Fibroblast of lung (primary cell): ENCODE measurements at regions not wholly inside any gene's neighbourhood (a gene's known extent, or its start where the extent isn't known, plus 50 kb on each side); places are given as distances from the start of the nearest gene placed in this dataset.

ENCODE experiments used
- EZH2 ChIP-seq: IDR thresholded peaks from 2 replicates; pipeline ENCODE4 v1.5.1; 2012; ENCODE audit warnings: low read length, control low read depth, mild to moderate bottlenecking; ENCODE audit errors: missing control alignments
- TF ChIP-seq, protein P1 (sequence below), 2 donors: IDR thresholded peaks in 1 of 2; conservative IDR thresholded peaks in 1 of 2; 1 replicate in 1 of 2; 2 replicates in 1 of 2; pipeline ENCODE4 v1.5.1; 2011 to 2012; ENCODE audit warnings: low read length in 2 of 2, control low read depth in 1 of 2, inconsistent platforms in 1 of 2, low read depth in 1 of 2, mild to moderate bottlenecking in 1 of 2

DNA sequence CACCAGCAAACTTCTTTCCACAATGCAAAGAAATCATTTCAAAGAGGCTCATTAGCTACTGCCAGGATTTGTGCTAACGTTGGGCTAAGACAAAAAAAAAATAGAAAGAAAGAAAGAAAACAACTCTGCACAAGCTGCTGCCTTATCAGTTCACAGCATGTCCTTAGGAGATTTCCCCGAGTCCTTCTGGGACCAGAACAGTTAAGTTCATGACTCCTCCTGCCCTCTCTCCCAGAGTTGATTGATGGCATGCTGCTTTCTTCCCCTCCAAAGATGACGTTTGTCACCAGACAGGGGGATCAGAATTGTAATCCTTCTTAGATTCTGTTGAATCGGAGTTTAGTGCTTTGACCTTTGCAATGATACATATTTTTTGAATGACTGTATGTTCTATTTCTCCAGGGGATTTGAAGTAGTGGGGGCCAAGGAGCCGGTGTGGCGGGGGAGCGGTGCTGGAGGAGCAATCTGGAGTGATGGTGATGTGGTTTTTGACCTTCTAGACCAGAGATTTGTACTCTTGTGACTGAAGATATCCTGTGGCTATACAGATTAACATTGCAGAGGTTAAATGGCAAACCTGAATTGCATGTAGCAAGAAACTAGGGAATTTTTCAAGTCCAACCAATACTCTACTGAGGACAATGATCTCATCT is 409.2 kb upstream of the TMPO start:
- no peak for TF ChIP-seq EZH2
- TF ChIP-seq, protein P1, sequence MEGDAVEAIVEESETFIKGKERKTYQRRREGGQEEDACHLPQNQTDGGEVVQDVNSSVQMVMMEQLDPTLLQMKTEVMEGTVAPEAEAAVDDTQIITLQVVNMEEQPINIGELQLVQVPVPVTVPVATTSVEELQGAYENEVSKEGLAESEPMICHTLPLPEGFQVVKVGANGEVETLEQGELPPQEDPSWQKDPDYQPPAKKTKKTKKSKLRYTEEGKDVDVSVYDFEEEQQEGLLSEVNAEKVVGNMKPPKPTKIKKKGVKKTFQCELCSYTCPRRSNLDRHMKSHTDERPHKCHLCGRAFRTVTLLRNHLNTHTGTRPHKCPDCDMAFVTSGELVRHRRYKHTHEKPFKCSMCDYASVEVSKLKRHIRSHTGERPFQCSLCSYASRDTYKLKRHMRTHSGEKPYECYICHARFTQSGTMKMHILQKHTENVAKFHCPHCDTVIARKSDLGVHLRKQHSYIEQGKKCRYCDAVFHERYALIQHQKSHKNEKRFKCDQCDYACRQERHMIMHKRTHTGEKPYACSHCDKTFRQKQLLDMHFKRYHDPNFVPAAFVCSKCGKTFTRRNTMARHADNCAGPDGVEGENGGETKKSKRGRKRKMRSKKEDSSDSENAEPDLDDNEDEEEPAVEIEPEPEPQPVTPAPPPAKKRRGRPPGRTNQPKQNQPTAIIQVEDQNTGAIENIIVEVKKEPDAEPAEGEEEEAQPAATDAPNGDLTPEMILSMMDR (conservative IDR thresholded peaks at IDR 0.05 in 1 of 2, IDR thresholded peaks at IDR 0.05 in 1 of 2; ENCODE audit: low read depth in 1 of 2, low read length in 2 of 2), result no peak
